Raji (cell line): ENCODE measurements at regions not wholly inside any gene's neighbourhood (a gene's known extent, or its start where the extent isn't known, plus 50 kb on each side); places are given as distances from the start of the nearest gene placed in this dataset.

Experiments
- POLR2A ChIP-seq: IDR thresholded peaks from 2 replicates; pipeline ENCODE4 v1.6.1; 2011; ENCODE audit warnings: low read depth, low read length, control low read depth; ENCODE audit not compliant: insufficient read depth

GRCh38 chr17:77782611-77783010 lies 175.9 kb upstream of the TNRC6C start:
- TF ChIP-seq POLR2A = no peak

- TF ChIP-seq POLR2A = no peak
Measured at GRCh38 chr17:77783991-77784820, 174.3 kb upstream of the TNRC6C start.

- TF ChIP-seq POLR2A = no peak
Measured at GRCh38 chr17:77785312-77785905, 173.1 kb upstream of the TNRC6C start.

- no peak for TF ChIP-seq POLR2A
Measured at GRCh38 chr17:77786090-77786489, 172.4 kb upstream of the TNRC6C start.

- no peak for TF ChIP-seq POLR2A
Measured at GRCh38 chr17:77786740-77787505, 171.6 kb upstream of the TNRC6C start.

- no peak for TF ChIP-seq POLR2A
Measured at GRCh38 chr17:77790143-77790829, 168.2 kb upstream of the TNRC6C start.

GRCh38 chr17:77792626-77793025 lies 165.9 kb upstream of the TNRC6C start:
- no peak for TF ChIP-seq POLR2A

GRCh38 chr17:77793146-77793970 lies 165.1 kb upstream of the TNRC6C start:
- TF ChIP-seq POLR2A = no peak

GRCh38 chr17:77793971-77794235 lies 164.6 kb upstream of the TNRC6C start:
- no peak for TF ChIP-seq POLR2A

- no peak for TF ChIP-seq POLR2A
Measured at GRCh38 chr17:77794846-77795245, 163.7 kb upstream of the TNRC6C start.

GRCh38 chr17:77795685-77796084 lies 162.8 kb upstream of the TNRC6C start:
- no peak for TF ChIP-seq POLR2A

- TF ChIP-seq POLR2A = no peak
Measured at GRCh38 chr17:77796176-77796860, 162.2 kb upstream of the TNRC6C start.

- no peak for TF ChIP-seq POLR2A
Measured at GRCh38 chr17:77798031-77798430, 160.5 kb upstream of the TNRC6C start.

GRCh38 chr17:77798481-77798880 lies 160.0 kb upstream of the TNRC6C start:
- no peak for TF ChIP-seq POLR2A

GRCh38 chr17:77800816-77801215 lies 157.7 kb upstream of the TNRC6C start:
- no peak for TF ChIP-seq POLR2A
